Fibroblast of lung (primary cell): ENCODE measurements at regions not wholly inside any gene's neighbourhood (a gene's known extent, or its start where the extent isn't known, plus 50 kb on each side); places are given as distances from the start of the nearest gene placed in this dataset.
"Not testable (repeated sequence)": the region's sequence is repeated elsewhere in the genome, so short reads cannot be mapped to it uniquely, and the experiment has no call there.

ENCODE experiments used
- EZH2 ChIP-seq: IDR thresholded peaks from 2 replicates; pipeline ENCODE4 v1.5.1; 2012; ENCODE audit warnings: low read length, control low read depth, mild to moderate bottlenecking; ENCODE audit errors: missing control alignments
- TF ChIP-seq, protein P1 (sequence below), 2 donors: IDR thresholded peaks in 1 of 2; conservative IDR thresholded peaks in 1 of 2; 1 replicate in 1 of 2; 2 replicates in 1 of 2; pipeline ENCODE4 v1.5.1; 2011 to 2012; ENCODE audit warnings: low read length in 2 of 2, control low read depth in 1 of 2, inconsistent platforms in 1 of 2, low read depth in 1 of 2, mild to moderate bottlenecking in 1 of 2

GRCh38 chr11:96560727-96561126 lies 170.9 kb downstream of the JRKL start:
- TF ChIP-seq, protein P1, sequence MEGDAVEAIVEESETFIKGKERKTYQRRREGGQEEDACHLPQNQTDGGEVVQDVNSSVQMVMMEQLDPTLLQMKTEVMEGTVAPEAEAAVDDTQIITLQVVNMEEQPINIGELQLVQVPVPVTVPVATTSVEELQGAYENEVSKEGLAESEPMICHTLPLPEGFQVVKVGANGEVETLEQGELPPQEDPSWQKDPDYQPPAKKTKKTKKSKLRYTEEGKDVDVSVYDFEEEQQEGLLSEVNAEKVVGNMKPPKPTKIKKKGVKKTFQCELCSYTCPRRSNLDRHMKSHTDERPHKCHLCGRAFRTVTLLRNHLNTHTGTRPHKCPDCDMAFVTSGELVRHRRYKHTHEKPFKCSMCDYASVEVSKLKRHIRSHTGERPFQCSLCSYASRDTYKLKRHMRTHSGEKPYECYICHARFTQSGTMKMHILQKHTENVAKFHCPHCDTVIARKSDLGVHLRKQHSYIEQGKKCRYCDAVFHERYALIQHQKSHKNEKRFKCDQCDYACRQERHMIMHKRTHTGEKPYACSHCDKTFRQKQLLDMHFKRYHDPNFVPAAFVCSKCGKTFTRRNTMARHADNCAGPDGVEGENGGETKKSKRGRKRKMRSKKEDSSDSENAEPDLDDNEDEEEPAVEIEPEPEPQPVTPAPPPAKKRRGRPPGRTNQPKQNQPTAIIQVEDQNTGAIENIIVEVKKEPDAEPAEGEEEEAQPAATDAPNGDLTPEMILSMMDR (conservative IDR thresholded peaks at IDR 0.05 in 1 of 2, IDR thresholded peaks at IDR 0.05 in 1 of 2; ENCODE audit: low read depth in 1 of 2, low read length in 2 of 2): not testable (repeated sequence)
- not testable (repeated sequence) for TF ChIP-seq EZH2
